ENCODE measurements at regions not wholly inside any gene's neighbourhood (a gene's known extent, or its start where the extent isn't known, plus 50 kb on each side); places are given as distances from the start of the nearest gene placed in this dataset.

DNA sequence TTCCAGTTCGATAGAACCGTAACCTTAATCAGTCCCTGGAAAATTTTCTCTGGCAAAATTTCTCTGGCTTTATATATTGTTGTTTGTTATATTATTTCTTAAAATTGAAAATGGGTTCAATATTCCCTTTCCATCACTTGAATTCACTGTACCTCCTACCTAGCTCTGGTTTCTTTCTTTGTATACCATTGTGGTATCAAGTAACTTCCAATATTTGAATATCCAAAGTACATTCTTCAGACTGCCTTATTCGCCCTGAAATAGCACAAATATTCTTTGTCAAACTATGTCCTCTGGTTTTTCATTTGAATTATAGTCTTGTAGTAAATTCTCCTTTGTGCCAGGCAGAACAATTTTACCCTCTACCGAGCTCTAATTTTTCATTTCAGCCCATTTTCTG lies 541.6 kb downstream of the REEP3 start:
- in situ Hi-C loops (cut with HindIII; ENCODE audit: low sequenced_read_pairs): no loop called here

DNA sequence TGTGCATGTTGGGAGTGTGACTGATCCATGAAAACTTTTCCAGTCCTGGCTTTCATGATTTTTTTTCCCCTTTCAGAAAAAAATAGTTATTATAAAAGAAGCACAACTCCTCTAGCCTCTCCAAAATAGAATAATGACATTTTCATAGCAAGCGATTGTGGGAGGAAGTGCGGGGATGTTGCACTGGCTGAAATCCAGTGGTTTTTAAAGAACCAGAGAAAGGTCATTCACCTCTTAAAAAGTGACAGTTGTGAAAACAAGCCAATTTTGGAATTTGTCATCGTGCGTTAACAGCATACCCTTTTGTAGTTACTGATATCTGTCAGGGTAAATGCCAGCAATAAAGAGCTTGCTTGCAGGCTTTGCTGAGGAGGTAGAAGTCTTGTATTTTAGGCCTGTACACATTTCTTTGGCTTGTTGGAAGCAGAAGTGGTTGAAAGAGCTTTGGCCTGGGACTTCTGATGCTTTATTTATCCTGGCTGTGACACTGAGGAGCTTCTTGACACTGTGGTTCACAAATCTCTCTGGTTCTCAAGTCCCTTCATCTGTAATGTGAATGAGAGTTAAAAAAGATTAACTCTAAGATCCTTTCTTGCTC lies 545.9 kb downstream of the REEP3 start:
- in situ Hi-C loops (cut with HindIII; ENCODE audit: low sequenced_read_pairs): no loop called here

DNA sequence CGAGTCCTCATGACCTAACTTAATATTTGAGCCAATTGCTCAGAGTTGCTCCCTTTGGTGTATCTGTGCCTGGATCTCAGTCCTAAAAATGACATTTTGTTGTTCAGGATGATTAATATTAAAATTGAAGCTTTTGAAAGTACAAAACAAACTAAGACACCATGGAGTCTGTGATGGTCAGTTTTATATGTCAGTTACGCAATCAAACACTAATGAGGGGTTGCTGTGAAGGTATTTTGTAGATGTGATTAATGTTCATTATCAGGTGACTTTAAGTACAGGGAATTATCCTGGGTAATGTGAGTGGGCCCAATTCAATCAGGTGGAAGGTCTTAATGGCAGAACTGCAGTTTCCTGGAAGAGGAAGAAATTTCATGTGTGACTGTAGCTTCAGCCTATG lies 546.7 kb downstream of the REEP3 start:
- in situ Hi-C loops (cut with HindIII; ENCODE audit: low sequenced_read_pairs): no loop called here

DNA sequence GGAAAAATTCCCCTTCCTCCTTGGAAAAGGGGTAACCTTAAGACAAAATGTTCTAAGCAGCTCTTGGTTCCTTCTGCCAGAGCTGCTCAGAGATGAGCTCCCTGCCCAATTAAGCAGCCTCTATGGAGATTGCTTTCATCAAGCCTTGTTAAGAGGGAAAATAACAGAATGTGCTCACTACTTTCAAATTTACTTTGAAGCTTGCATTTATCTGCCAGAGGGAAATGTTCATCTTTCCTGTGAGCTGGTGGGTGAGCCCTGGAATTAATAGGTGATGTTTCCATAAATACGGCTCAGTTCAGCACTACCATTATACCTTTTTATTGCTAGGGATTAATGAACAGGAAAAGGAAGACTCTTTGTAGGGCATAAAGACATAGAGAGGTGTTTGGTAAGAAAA lies 549.0 kb downstream of the REEP3 start:
- in situ Hi-C loops (cut with HindIII; ENCODE audit: low sequenced_read_pairs): no loop called here

DNA sequence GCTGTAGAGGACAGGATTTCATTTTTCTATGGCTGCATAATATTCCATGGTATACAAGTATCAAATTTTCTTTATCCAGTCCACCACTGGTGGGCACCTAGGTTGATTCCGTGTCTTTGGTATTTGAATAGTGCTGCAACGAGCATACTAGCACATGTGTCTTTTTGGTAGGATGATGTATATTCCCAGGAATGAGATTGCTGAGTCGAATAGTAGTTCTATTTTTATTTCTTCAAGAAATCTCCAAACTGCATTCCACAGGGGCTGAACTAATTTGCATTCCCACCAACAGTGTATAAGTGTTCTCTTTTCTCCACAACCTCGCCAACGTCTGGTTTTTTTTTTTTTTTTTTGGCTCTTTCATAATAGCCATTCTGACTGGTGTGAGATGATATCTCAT lies 550.0 kb downstream of the REEP3 start:
- in situ Hi-C loops (cut with HindIII; ENCODE audit: low sequenced_read_pairs): no loop called here

DNA sequence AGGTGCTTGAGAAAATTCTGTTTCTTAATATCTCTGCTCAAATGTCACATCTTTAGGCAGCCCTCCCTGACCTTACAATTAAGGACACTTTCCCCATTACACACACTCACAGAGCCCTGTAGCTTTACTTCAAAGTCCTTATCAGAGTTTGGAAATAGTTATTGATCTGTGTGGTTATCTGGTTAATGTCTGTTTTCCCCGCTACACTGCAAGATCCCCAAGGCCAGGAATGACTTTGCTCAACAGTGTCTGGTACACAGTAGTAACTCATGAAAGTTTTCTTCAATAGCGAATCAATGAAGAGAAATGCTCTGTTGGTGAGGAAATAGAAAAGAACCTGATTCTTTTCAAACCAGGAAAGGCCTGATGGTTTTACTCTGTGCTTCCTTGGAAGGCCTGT lies 554.4 kb downstream of the REEP3 start:
- in situ Hi-C loops (cut with HindIII; ENCODE audit: low sequenced_read_pairs): no loop called here

DNA sequence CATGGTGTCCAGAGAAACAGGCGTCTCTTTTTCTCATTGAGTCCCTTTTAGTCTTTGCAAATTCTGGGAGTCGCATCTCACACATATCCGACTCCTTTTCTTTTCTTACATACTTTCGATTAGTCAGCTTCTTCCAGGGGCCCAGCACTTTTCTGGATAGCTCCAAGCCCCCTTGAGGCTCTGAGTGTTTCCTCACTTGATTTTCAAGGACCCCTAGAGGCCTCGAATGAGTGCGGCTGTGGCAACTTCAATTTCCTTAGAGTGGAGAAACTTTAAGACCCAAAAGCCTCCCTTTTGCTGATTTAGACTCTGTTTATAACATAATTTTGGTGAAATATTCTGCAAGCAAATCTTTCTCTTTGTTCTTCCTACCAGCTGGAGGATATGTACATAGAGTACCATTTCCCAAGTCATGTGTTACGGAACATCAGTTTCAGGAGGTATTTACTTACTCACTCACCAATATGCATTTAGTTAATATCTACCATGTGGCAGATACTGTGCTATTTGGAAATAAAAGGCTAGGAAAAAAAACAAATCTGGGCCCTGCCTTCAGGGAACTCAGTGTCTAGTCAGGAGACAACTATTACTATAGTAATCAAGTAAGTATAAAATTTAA lies 555.2 kb downstream of the REEP3 start:
- in situ Hi-C loops (cut with HindIII; ENCODE audit: low sequenced_read_pairs): no loop called here

DNA sequence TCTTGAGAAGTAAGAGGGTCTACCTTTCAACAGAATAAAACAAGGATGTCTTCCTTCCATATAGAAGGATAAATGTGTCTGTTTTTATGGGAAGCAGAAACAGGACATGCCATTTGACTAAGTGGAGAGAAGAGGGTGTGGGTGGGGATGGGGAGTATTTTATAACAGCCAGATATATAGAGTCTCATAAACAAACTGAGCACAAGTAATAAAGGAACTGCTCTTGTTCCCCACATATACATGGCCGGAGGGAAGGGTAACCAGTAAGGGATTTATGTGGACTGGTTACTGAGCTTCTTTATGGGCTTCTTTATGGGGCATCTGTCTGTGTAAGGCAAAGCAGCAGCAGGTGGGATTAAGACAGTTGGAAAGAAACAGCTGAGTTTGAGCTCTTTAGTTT lies 558.1 kb downstream of the REEP3 start:
- in situ Hi-C loops (cut with HindIII; ENCODE audit: low sequenced_read_pairs): no loop called here

DNA sequence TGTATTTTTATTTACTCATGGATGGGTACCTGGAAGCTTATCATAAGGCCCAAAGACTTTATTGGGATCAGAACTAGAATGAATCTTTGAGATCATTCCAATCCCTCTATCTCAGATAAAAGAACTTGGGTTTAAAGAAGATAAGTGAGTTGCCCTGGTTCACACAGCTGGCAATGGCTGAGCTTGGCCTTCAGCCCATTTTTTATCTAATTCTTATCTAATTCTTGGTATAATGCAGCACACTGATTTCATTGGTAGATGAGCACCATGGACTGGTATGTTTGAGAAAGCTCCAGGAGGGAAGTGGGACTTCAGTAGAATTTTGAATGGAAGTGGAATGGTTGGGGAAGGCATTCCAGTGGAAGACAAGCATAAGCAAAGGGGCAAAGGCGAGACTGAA lies 558.9 kb downstream of the REEP3 start:
- in situ Hi-C loops (cut with HindIII; ENCODE audit: low sequenced_read_pairs): no loop called here

DNA sequence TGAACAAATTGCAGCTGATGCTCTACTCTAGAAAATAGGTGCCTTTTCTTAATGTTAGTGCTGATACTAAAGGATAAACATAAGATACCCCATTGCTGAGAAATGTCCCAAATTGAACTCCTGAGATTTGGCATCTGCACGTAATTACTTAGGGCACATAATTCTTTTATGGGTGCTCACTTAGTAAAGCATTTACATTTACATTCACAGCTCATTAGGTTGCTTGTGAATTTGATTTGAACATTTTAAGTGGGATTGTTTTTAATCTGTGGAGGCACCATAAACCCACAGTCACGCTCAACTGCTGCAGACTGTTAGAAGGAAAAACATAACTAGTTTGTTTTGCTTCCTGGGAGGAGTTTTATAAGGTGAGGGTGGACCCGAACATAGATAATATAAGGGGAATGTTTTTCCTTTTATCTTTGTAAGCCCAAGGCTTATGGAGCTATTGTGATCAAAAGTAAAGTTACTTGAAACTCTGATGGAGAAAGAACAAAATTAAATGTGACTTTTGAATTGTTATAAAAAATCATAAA lies 560.8 kb downstream of the REEP3 start:
- in situ Hi-C loops (cut with HindIII; ENCODE audit: low sequenced_read_pairs): no loop called here

DNA sequence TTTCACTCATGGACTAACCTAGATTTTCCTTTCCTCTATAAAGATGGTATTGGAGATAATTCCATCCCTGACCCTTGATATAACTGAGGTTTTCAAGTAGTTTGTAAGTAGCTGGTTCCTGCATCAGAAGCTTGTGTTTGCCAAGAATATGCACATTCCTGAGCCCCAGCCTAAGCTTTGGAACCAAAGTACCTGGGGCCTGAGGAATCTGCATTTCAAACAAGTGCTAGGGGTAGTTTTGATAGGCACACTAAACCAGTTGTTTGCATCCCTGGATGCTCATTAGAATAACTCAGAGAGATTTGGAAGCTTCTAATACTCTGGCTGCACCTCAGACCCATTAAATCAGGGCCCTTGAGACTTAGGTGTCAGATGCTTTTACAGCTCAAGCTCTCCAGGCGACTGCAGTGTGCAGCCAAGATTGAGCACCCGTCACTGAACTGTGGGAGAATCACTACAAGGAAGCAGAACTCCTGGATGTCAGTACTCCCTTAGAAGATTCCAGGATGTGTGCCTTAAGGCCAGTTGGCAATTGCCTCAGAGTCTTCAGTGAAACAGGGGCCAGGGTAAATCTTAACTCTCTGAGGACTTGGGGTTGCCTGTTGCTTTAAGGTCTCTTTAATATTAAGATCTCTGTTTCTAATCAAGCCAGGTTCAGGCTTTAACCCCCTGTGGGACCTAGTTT lies 565.0 kb downstream of the REEP3 start:
- in situ Hi-C loops (cut with HindIII; ENCODE audit: low sequenced_read_pairs): no loop called here

DNA sequence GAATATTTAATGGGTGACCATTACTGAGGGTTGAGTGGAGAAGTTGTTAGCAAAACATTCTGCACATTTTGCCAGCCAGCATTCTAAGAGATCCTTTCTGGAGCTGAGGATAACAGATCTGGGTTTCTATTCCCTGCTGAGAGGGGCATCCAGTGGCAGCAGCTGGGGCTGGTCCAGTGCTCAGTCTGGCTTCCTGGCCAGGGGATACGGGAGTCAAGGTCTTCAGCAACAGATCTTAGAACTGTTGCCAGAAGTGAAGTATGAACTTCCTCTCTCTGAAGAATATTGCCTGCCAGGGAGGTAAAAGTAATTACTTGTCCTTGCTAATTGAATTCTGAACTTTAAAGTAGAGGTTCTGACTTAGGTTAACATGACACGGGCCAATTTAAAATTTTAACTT lies 568.4 kb downstream of the REEP3 start:
- in situ Hi-C loops (cut with HindIII; ENCODE audit: low sequenced_read_pairs): no loop called here

DNA sequence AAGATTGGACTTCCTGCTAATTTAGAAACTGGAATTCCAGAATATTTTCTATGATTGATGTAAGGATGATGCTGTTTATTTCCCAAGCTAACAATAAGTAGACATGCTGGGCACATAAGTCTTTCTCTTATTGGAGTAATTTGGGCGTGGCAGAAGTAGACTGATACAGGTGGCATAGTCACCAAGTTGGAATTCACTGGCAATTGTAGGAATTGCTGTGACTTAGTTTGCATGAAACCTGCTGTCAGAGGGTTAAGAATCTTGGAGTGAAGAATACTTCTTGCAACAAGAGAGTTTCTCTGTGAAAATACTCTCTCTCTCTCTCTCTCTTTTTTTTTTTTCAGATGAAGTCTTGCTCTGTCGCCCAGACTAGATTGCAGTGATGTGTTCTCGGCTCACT lies 569.7 kb downstream of the REEP3 start:
- in situ Hi-C loops (cut with HindIII; ENCODE audit: low sequenced_read_pairs): no loop called here

DNA sequence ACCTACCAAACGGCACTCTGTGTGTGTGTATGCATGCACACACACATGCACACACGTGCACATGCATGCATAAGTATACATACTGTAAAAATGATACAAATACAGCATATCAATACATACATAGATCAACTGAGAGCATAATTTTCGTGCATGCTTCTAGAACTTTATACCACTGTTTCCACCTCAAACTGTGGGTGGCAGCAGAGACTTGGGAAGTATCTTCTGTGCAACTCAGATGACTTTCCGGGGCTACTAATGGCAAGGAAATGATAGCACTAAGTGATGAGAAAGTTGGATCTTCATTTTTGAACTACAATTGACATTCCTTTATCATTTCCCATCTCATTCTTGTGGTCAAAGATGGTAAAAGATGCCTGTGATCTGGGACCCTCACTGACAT lies 570.7 kb downstream of the REEP3 start:
- in situ Hi-C loops (cut with HindIII; ENCODE audit: low sequenced_read_pairs): no loop called here

DNA sequence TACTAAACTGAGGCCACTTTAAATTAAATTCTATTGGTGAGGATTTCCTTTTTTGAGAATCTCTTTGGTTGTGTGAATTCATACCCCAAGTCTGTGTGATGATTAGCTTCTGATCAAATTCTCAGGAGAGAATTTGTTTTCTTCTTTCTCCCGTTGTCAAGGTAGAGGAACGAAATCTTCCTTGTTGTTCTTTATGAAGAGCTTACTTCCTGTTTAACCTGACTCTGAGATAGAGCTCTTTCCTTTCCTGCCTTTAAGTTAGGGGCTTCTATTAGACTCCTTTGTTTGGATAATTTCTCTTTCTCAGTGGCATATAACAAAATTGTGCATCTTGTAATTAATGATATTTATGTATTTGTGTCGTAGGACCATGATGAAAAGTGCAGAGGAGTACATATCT lies 572.1 kb downstream of the REEP3 start:
- in situ Hi-C loops (cut with HindIII; ENCODE audit: low sequenced_read_pairs): no loop called here

DNA sequence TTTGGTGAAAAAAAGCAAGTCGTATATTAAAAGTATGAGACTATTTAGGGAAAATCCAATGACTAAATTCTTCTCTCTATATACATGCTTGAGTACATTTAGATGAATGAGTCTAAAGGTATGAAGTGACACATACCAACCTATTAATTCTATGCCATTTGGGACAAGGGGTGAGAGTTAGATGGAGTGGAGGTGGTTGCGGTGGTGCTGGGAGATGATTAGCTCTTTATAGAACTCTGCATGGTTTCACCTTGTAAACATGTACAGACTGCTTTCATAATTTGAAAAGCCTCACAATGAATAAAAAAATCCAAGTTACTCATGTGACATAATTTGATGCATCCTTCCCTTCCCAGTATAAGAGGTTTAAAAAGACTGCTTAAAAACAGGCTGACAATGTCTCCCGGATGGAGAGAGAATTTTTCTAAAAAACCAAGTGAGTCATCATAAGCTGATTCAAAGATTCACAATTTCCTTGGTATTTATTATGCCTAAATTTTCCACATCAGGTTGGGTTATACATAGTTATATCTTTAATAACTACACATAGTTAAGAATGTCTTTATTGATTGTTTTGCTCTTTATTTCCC lies 572.8 kb downstream of the REEP3 start:
- in situ Hi-C loops (cut with HindIII; ENCODE audit: low sequenced_read_pairs): no loop called here

DNA sequence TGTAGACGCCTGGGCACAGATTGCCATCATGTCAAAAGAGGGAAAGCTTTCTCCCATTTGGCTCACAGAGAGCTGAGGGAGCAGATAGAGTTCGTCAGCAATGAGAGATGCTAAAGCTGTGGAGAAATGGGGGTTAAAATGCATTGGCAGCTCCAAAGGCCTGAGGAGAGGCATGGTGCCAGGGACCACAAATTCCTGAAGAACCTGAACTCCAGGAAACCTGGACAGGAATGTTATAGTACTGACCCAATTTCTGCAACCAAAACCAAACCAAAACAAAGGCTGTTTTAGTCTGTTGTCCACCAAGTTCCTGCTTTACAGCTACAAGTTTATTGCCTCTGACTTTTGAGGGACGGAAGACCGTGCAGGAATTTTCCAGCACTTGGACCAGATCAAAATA lies 575.7 kb downstream of the REEP3 start:
- in situ Hi-C loops (cut with HindIII; ENCODE audit: low sequenced_read_pairs): no loop called here

DNA sequence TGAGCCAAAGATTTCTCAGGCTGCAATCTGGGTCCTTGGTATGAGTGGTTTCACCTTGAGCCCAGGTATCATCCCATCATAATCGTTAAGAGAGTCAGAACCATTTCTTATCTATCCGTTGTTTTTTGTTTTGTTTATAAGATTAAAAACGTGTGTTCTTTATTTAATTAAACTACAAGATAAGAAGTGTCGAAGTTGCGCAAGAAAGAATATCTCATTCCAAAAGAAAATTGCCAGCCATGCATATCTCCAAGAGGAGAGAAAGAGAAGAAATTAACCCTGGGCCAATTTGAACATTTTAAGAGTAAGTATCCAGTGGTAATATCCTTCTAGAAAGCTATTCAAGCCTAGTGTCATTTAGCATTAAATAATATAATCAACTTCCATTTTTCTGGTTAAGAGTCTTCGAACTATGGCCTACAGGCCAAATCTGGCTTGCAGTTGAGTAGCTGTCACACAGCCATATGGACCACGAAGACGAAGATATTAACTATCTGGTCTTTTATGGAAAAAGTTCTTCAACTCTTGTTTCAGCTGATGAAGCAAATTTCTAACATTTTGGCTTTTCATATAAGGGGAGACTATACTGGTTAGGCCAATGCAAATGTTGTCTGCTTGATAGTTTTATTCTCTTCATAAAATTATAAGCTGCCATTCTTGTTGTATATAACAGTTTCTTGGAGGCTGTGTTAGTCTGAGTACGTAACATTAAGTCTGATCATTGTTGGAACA lies 576.4 kb downstream of the REEP3 start:
- in situ Hi-C loops (cut with HindIII; ENCODE audit: low sequenced_read_pairs): no loop called here

DNA sequence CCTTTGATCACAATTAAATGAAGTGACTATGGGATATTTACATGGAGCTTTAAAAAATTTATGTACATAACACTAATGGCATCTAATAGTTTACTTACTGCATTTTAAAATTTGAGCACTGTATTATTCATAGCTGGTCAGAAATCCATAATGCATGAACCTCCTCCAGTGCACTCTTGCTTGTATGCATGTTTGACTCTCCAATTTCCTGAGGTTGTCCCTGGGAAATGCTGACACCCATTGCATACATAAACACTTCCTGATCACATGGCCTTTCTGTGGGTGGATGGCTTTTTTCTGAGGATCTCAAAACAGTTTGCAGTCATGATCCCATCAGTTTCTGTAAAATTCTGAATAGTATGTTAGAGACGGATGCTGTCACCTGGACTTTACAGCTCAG lies 577.8 kb downstream of the REEP3 start:
- in situ Hi-C loops (cut with HindIII; ENCODE audit: low sequenced_read_pairs): no loop called here

DNA sequence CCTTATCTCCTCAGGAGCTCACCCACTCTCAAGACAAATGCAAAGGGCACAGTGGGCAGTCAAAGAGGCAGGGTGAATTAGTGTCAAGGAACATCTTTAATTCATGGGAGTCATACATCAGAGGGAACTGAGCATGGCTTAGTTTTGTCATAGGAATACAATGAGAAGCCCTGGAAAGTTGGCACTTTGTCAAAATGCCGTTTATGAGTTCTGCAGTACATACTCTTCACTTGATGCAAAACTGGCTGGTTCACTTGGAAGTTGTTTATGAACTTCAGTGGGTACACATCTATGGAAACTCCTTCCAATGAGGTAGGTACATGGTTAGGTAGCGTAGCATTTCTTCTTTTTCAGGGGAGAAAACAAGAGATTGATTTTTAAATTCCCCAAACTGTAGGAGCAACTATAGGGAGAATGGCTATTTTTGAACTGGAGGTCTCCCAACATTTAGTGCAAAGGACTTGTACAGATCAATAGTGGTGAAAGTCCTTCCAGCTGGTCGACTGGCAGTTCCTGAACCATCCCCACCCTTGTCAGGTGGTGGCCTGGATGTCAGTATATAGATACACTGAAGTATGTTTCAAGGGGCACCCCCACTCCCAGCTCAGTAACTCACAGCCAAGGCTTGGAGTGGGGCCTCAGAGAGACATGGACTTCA lies 580.5 kb downstream of the REEP3 start:
- in situ Hi-C loops (cut with HindIII; ENCODE audit: low sequenced_read_pairs): no loop called here

DNA sequence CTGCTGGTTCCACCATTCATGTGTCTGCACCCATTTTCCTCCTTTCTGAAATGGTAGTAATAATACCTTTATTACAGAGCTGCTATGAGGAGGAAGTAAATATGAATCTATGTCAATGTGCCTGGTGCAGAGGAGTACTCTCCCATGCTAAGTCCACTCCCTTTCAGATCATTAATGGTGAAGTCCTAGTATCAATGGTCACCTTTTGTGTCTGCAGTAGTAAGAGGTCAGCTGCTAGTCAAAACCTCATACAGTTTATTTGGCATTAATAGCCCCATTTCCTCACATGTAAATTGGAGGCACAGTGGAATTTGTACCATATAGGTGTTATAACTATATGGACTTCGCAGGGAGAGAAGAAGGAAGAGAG lies 581.0 kb downstream of the REEP3 start:
- in situ Hi-C loops (cut with HindIII; ENCODE audit: low sequenced_read_pairs): no loop called here
